ENCODE measurements at regions not wholly inside any gene's neighbourhood (a gene's known extent, or its start where the extent isn't known, plus 50 kb on each side); places are given as distances from the start of the nearest gene placed in this dataset.

DNA sequence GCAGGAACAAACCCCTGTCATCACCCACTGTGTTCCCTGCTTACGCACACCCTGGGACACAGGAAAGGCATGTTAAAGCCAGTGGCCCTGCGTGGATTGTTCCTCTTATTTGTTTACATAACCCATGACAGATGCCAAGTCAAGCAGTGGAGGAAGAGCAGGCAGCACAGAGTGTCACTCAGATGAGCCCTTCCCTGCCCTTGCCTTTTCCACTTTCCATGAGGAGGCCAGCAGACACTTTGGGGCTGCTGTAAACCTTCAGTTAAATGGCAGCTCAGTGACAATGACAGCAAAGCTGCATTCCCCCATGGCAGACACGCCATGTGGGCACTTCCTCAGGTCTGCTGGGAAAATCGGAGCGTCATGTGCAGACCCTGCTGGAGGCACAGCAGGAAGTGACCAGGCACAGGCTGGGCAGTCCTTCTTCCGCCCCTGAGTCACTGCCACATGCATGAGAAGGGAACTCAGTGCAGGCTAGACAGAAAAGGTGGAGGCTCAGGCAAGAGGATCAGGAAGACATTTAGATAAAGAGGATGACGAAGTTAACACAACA lies 216.8 kb upstream of the PIK3R1 start:
- TF ChIP-seq SP1 (IDR thresholded peaks at IDR 0.05; ENCODE audit: low read depth) (peak; percentile 92), YY1 (IDR thresholded peaks at IDR 0.05; ENCODE audit: extremely low read depth, insufficient replicate concordance, low read depth, low read length) (no peak), RAD21 (IDR thresholded peaks at IDR 0.05; ENCODE audit: low read depth) (no peak), POLR2A (IDR thresholded peaks at IDR 0.05; ENCODE audit: borderline replicate concordance, extremely low read depth, insufficient read depth, insufficient read length) (no peak)
- TF ChIP-seq, protein P1, sequence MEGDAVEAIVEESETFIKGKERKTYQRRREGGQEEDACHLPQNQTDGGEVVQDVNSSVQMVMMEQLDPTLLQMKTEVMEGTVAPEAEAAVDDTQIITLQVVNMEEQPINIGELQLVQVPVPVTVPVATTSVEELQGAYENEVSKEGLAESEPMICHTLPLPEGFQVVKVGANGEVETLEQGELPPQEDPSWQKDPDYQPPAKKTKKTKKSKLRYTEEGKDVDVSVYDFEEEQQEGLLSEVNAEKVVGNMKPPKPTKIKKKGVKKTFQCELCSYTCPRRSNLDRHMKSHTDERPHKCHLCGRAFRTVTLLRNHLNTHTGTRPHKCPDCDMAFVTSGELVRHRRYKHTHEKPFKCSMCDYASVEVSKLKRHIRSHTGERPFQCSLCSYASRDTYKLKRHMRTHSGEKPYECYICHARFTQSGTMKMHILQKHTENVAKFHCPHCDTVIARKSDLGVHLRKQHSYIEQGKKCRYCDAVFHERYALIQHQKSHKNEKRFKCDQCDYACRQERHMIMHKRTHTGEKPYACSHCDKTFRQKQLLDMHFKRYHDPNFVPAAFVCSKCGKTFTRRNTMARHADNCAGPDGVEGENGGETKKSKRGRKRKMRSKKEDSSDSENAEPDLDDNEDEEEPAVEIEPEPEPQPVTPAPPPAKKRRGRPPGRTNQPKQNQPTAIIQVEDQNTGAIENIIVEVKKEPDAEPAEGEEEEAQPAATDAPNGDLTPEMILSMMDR (IDR thresholded peaks at IDR 0.05 in 2 of 3, conservative IDR thresholded peaks at IDR 0.05 in 1 of 3; ENCODE audit: borderline replicate concordance in 1 of 3, insufficient read depth in 1 of 3, low read depth in 2 of 3, low read length in 2 of 3) = no peak
- TF ChIP-seq, protein P2, sequence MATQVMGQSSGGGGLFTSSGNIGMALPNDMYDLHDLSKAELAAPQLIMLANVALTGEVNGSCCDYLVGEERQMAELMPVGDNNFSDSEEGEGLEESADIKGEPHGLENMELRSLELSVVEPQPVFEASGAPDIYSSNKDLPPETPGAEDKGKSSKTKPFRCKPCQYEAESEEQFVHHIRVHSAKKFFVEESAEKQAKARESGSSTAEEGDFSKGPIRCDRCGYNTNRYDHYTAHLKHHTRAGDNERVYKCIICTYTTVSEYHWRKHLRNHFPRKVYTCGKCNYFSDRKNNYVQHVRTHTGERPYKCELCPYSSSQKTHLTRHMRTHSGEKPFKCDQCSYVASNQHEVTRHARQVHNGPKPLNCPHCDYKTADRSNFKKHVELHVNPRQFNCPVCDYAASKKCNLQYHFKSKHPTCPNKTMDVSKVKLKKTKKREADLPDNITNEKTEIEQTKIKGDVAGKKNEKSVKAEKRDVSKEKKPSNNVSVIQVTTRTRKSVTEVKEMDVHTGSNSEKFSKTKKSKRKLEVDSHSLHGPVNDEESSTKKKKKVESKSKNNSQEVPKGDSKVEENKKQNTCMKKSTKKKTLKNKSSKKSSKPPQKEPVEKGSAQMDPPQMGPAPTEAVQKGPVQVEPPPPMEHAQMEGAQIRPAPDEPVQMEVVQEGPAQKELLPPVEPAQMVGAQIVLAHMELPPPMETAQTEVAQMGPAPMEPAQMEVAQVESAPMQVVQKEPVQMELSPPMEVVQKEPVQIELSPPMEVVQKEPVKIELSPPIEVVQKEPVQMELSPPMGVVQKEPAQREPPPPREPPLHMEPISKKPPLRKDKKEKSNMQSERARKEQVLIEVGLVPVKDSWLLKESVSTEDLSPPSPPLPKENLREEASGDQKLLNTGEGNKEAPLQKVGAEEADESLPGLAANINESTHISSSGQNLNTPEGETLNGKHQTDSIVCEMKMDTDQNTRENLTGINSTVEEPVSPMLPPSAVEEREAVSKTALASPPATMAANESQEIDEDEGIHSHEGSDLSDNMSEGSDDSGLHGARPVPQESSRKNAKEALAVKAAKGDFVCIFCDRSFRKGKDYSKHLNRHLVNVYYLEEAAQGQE (IDR thresholded peaks at IDR 0.05; ENCODE audit: low read depth) = no peak
- TF ChIP-seq, protein P3, sequence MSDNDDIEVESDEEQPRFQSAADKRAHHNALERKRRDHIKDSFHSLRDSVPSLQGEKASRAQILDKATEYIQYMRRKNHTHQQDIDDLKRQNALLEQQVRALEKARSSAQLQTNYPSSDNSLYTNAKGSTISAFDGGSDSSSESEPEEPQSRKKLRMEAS (IDR thresholded peaks at IDR 0.05) = peak; percentile 94
